Naive B cell (primary cell): ENCODE measurements at regions not wholly inside any gene's neighbourhood (a gene's known extent, or its start where the extent isn't known, plus 50 kb on each side); places are given as distances from the start of the nearest gene placed in this dataset.
A peak's percentile ranks its signal among the peaks of the same experiment; 100 is the strongest.

Experiments used
- ATAC-seq, 2 donors: fragments of 150-1000 bp; cut with Tn5 transposase; 2 replicates each; pipeline ENCODE4 v1.10.0; 2021; ENCODE audit warnings: low read depth in 2 of 2, mild to moderate bottlenecking in 2 of 2, moderate library complexity in 2 of 2
- DNase-seq: peaks from one replicate; pipeline ENCODE4 v3.0.0; 2022
- H3K27ac Mint-ChIP-seq, 6 donors: one replicate each; pipeline ENCODE4 v1.8.0; 2020 to 2022; ENCODE audit warnings: mild to moderate bottlenecking in 6 of 6, mixed read lengths in 6 of 6, moderate library complexity in 5 of 6, inconsistent platforms in 2 of 6
- H3K27me3 Mint-ChIP-seq, 3 donors: one replicate each; pipeline ENCODE4 v1.8.0; 2021 to 2022; ENCODE audit warnings: mixed read lengths in 3 of 3, mild to moderate bottlenecking in 1 of 3
- H3K36me3 Mint-ChIP-seq, 2 donors: one replicate each; pipeline ENCODE4 v1.8.0; 2020 to 2022; ENCODE audit warnings: mixed read lengths in 2 of 2, inconsistent platforms in 1 of 2, mild to moderate bottlenecking in 1 of 2
- H3K4me1 Mint-ChIP-seq, 3 donors: one replicate each; pipeline ENCODE4 v1.8.0; 2020 to 2022; ENCODE audit warnings: mixed read lengths in 3 of 3, inconsistent platforms in 1 of 3, mild to moderate bottlenecking in 1 of 3, moderate library complexity in 1 of 3
- H3K4me3 Mint-ChIP-seq, 8 donors: one replicate each; pipeline ENCODE4 v1.8.0; 2020 to 2022; ENCODE audit warnings: mild to moderate bottlenecking in 8 of 8, mixed read lengths in 8 of 8, moderate library complexity in 8 of 8, inconsistent platforms in 2 of 8
- H3K9me3 Mint-ChIP-seq, 7 donors: one replicate each; pipeline ENCODE4 v1.8.0; 2020 to 2022; ENCODE audit warnings: mixed read lengths in 7 of 7, mild to moderate bottlenecking in 5 of 7, inconsistent platforms in 2 of 7, moderate library complexity in 1 of 7

DNA sequence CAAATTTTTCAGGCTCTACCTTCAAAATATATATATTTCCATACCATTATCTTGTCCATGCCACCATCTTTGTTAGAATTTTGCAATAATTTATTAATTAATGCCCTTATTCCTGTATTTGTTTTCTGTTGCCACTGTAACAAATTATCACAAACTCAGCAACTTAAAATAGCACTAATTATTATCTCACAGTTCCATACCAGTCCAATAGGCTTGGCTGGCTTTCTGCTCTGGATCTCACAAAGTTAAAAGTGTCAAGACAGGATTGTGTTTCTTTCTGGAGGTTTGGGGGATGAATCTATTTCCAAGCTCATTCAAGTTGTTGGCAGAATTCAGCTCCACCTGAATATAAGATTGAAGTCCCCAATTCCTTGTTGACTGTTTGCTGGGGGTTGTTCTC, 58.6 kb upstream of the SLC38A4 start:
- Mint-ChIP-seq H3K4me3 (no peak overlapping the region), H3K4me1 (no peaks in the 10 kb centered on the region), H3K27me3 (peaks cover 0 to 8% (median 7%) of the 10 kb centered on the region in 3 donors), H3K9me3 (peaks cover 0 to 10% (median 3%) of the 10 kb centered on the region in 7 donors), H3K36me3 (no peaks in the 10 kb centered on the region), H3K27ac (no peak overlapping the region)
- ATAC-seq (no peak), DNase-seq (no peak)

DNA sequence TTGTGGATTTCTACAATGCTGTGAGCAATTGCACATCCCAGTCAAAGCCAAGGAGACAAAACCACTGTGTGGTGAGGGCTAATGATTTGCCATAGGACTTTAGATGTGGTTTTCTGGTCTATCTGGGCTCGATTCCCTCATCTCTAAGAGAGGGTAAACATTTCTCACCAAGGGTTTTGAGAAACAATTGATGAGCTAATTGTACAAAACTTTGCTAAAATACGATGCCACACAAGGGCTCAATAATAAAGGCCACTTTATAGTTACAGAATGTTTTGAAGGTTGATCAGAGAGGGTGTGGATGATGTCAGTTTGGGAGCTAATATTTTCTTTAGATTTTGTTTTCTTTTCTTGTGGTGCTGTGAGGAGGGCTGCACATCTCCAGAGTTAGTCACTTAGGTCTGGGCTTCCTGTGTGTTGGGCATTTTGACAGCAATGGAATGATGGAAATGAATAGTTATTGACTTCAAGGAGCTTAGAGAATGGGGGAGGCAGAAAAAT, 60.8 kb upstream of the SLC38A4 start:
- Mint-ChIP-seq H3K4me1 (no peaks in the 10 kb centered on the region), H3K36me3 (no peaks in the 10 kb centered on the region), H3K27me3 (peaks cover 0 to 15% (median 1%) of the 10 kb centered on the region in 3 donors), H3K9me3 (peaks cover 0 to 9% (median 3%) of the 10 kb centered on the region in 7 donors), H3K4me3 (no peak overlapping the region), H3K27ac (no peak overlapping the region)
- ATAC-seq = no peak
- no peak for DNase-seq

DNA sequence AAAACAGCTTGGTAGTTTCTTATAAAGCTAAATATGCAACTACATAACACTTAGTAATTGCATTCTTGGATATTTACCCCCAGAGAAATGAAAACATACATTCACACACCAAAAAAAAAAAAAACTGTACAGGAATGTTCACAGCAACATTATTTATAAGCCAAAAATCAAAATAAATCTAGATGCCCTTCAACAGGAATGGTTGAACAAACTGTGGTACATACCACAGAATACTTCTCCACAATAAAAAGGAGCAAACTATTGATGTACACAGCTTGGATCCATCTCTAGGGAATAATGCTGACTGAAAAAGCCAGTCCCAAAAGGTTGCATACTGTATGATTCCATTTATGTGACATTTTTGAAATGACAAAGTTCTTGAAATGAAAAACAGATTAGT, 62.1 kb upstream of the SLC38A4 start:
- no peak overlapping the region for H3K4me3 Mint-ChIP-seq
- DNase-seq (no peak), ATAC-seq (no peak)
- H3K36me3 Mint-ChIP-seq = no peaks in the 10 kb centered on the region
- H3K27me3 Mint-ChIP-seq = peaks cover 0 to 21% (median 8%) of the 10 kb centered on the region in 3 donors
- no peak overlapping the region for H3K27ac Mint-ChIP-seq
- H3K9me3 Mint-ChIP-seq = peaks cover 0 to 9% (median 3%) of the 10 kb centered on the region in 7 donors
- H3K4me1 Mint-ChIP-seq = no peaks in the 10 kb centered on the region

DNA sequence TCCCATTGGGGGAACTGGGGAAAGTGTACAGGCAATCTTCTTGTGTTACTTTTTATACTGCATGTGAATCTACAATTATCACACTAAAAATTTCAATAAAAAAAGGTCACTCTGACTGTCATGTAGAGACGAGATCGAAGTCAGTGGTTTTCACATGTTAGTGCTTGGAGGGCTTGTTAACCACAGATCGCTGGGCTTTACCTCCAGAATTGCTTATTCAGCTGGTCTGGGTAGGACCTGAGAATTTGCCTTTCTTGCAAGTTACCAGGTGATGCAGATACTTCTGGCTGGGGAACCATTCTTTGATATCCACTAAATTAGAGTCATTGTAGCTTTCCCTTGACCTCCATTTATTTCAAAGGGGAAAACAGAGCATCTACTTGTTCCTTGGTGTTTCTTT, 62.8 kb upstream of the SLC38A4 start:
- no peak overlapping the region for H3K4me3 Mint-ChIP-seq

DNA sequence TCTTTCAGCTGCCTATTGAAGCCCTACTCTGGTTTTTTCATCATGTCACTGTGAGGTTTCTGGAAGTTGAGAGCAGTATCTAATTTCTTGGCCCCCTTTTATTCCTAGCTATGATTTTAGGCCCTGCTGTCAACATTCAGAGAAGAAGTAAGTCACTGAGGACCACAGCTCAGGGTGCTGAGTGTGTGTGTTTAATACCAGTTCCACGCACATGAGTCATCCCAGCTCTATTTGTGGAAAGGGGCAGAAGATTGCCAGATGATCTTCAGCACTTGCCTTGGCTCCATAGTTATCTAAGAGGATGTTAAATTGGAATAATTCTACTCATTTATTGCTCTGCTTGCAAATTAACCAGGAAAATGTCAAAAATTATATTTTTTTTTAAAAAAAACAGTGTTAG, 65.5 kb upstream of the SLC38A4 start:
- Mint-ChIP-seq H3K4me1 (no peaks in the 10 kb centered on the region), H3K27ac (peak overlapping the region in 1 of 6 donors; percentile 23), H3K9me3 (peaks cover 0 to 9% (median 3%) of the 10 kb centered on the region in 7 donors), H3K36me3 (no peaks in the 10 kb centered on the region), H3K27me3 (peaks cover 0 to 22% (median 8%) of the 10 kb centered on the region in 3 donors), H3K4me3 (no peak overlapping the region)
- DNase-seq (no peak), ATAC-seq (no peak)

More for the DNA sequence above, 62.8 kb upstream of the SLC38A4 start:
- H3K27me3 Mint-ChIP-seq = peaks cover 0 to 22% (median 8%) of the 10 kb centered on the region in 3 donors
- no peaks in the 10 kb centered on the region for H3K36me3 Mint-ChIP-seq
- DNase-seq (no peak), ATAC-seq (no peak)
- no peak overlapping the region for H3K27ac Mint-ChIP-seq
- peaks cover 0 to 9% (median 3%) of the 10 kb centered on the region in 7 donors for H3K9me3 Mint-ChIP-seq
- H3K4me1 Mint-ChIP-seq = no peaks in the 10 kb centered on the region

DNA sequence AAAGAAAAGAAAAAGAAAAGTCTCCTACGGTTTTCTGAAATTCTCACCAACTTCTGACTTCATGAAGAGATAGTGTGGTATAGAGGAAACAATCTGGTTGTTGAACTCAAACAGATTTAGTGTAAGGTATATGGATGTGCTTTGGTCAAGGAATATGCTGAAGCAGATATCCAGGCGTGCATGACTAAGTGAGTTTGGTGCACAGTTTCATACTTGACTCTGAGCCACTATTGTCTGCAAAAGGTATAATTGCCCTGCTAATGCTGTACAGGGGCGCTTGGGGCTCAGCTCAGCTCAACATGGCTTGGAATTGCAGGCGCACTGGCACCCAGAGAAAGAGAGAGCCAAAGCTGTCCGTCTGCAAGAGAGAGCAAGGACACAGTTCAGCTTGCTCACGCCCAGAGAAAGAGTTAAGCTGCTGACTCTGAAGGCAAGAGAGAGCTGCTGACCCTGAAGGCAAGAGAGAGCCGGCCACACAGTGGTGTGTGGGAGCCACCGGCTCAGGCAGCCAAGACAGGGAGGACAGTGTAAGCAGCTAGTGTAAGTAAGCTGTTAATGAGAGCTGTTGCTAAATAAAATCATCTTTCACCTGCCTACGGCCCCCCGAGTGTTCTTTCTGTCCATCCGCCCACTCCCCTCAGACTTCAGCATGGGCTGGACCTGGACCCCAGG, 66.4 kb upstream of the SLC38A4 start:
- H3K36me3 Mint-ChIP-seq = no peaks in the 10 kb centered on the region
- peak overlapping the region in 1 of 8 donors; percentile 37 for H3K4me3 Mint-ChIP-seq
- no peak overlapping the region for H3K27ac Mint-ChIP-seq
- ATAC-seq (no peak), DNase-seq (no peak)
- H3K9me3 Mint-ChIP-seq = peaks cover 0 to 9% (median 3%) of the 10 kb centered on the region in 7 donors
- H3K27me3 Mint-ChIP-seq = peaks cover 0 to 22% (median 8%) of the 10 kb centered on the region in 3 donors
- H3K4me1 Mint-ChIP-seq = no peaks in the 10 kb centered on the region

DNA sequence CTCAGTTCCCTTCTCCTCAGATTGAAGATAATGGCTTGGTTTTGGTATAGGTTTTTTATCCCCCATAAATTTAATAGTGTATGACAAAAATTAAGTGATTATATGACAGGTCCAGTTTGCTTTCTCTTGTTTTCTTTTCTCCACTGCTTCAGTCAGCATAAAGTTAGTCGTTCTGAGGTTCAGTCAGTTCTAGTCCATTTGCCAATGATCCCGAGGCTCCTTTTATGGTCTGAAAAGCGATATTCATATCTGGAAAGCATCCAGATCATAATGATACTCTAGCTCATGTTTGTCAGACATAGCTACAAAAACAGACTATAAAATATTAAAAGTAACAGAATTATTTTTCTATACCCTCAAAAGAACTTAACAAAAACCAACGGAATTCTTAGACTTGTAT, 67.1 kb upstream of the SLC38A4 start:
- Mint-ChIP-seq H3K27ac (no peak overlapping the region), H3K36me3 (no peaks in the 10 kb centered on the region), H3K27me3 (peaks cover 0 to 22% (median 8%) of the 10 kb centered on the region in 3 donors), H3K4me3 (no peak overlapping the region), H3K4me1 (no peaks in the 10 kb centered on the region), H3K9me3 (peaks cover 0 to 9% (median 3%) of the 10 kb centered on the region in 7 donors)
- DNase-seq (no peak), ATAC-seq (no peak)

DNA sequence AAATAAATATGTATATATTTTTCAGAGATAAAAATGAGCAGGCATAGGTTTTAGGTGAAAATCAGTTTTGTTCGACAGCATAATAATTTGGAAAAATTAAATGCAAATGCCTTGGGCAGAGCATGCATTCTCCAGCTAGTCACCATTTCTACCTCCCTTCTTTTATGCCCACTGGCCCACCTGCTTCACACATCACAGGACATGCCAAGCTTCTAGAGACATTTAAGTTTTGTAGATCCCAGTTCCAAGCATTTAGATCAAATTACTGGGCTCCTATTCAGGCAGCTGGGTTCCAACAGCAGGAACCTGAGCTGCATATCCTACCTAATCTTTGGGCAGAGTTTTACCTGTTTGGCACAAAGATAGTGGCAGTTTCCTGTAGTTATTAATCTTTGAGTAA, 67.6 kb upstream of the SLC38A4 start:
- no peak overlapping the region for H3K4me3 Mint-ChIP-seq
- peaks cover 0 to 22% (median 8%) of the 10 kb centered on the region in 3 donors for H3K27me3 Mint-ChIP-seq
- no peaks in the 10 kb centered on the region for H3K36me3 Mint-ChIP-seq
- no peak for DNase-seq
- H3K27ac Mint-ChIP-seq = no peak overlapping the region
- H3K9me3 Mint-ChIP-seq = peaks cover 0 to 7% (median 3%) of the 10 kb centered on the region in 7 donors
- ATAC-seq = no peak
- H3K4me1 Mint-ChIP-seq = no peaks in the 10 kb centered on the region

DNA sequence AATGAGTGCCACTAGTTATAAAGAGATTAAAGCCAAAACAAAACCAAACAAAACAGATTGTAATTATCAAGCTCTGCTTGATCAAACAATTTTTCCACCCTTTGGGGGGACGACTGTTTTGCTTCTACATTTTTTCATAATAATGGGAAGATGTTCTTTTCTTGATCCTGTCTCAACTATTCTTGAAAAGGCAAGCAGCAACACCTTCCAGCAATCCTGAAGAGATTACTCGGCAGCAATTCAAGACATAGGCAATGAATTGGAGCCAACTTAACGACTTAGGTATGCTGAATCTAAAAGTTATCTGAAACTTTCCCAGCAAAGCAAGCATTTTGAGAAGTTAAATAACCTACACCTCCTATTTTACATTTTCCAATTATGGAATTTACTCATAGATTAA, 69.9 kb upstream of the SLC38A4 start:
- Mint-ChIP-seq H3K36me3 (no peaks in the 10 kb centered on the region), H3K27ac (no peak overlapping the region), H3K4me1 (peaks cover 0 to under 1% (median 0%) of the 10 kb centered on the region in 3 donors), H3K9me3 (peaks cover 0 to 3% (median 0%) of the 10 kb centered on the region in 7 donors), H3K4me3 (no peak overlapping the region), H3K27me3 (peaks cover 0 to 16% (median 8%) of the 10 kb centered on the region in 3 donors)
- no peak for DNase-seq
- ATAC-seq = no peak

DNA sequence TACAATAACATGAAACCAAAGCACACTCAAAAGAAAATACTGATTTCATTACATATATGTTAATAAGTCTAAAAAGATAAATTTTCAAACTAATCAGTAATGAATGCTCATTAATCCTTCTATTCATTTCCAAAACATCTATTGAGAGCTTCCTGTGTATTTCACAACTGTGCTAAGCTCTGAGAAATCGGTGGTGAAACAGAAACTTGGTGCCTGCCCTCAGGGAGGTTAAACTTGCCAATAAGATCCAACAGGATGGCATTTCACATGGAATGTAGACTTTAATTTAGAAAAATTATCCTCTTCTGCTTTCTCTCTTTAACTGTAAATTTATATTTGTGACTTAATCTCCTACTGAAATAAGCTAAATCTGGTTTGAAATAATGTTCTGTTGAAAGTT, 70.9 kb upstream of the SLC38A4 start:
- peaks cover 0 to 3% (median 0%) of the 10 kb centered on the region in 7 donors for H3K9me3 Mint-ChIP-seq
- peaks cover 0 to 5% (median 0%) of the 10 kb centered on the region in 3 donors for H3K4me1 Mint-ChIP-seq
- no peaks in the 10 kb centered on the region for H3K36me3 Mint-ChIP-seq
- H3K27me3 Mint-ChIP-seq = peaks cover 0 to 12% (median 6%) of the 10 kb centered on the region in 3 donors
- peak overlapping the region in 1 of 6 donors; percentile 1 for H3K27ac Mint-ChIP-seq
- no peak for ATAC-seq
- H3K4me3 Mint-ChIP-seq = no peak overlapping the region
- no peak for DNase-seq

DNA sequence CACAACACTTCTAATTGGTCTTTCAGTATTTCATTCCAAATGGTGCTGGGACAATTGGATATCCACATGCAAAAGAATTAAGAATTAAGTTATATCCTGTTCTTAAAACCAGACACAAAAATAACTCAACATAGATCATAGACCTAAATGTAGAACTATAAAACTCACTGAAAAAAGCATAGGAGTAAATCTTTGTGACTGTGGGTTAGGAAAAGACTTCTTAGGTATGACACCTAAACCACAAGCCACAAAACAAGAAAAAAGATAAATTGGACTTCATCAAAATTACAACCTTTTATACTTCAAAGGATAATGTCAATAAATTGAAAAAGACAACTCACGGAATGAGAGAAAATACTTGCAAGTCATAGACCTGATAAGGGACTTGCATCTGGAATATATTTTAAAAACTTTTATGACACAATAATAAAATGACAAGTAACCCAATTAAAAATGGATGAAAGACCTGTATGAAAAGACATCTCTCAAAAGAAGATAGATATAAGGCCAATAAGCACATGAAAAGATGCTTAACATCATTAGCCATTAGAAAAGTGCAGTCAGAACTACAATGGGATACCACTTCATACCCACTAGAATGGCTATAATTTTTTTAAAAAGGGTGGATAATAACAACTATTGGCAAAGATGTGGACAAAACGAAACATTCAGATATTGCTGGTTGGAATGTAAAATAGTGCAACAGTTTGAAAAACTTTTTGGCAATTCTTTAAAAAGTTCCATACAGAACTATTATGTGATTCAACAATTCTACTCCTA, 72.5 kb upstream of the SLC38A4 start:
- no peak for DNase-seq
- Mint-ChIP-seq H3K27ac (no peak overlapping the region), H3K9me3 (no peaks in the 10 kb centered on the region)

DNA sequence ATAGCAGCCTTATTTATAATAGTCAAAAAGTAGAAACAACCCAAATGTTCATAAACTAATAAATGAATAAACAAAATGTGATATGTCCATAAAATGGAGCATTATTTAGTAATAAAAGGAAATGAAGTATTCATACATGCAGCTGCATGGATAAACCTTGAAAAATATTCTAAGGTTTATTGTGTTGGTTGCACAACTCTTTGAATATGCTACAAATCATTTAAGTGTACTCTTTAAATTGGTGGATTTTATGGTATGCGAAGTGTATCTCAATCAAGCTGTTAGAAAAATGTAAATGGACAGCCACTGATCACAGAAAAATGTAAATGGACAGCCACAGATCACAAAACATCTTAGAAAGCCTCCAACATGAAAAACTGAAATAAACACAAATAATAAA, 73.2 kb upstream of the SLC38A4 start:
- Mint-ChIP-seq H3K27ac (no peak overlapping the region), H3K9me3 (no peaks in the 10 kb centered on the region), H3K4me3 (no peak overlapping the region), H3K36me3 (no peaks in the 10 kb centered on the region), H3K4me1 (peaks cover 0 to 5% (median 0%) of the 10 kb centered on the region in 3 donors), H3K27me3 (peaks cover 0 to 15% (median 0%) of the 10 kb centered on the region in 3 donors)
- ATAC-seq = no peak
- no peak for DNase-seq

More for the DNA sequence above, 72.5 kb upstream of the SLC38A4 start:
- Mint-ChIP-seq H3K36me3 (no peaks in the 10 kb centered on the region), H3K27me3 (peaks cover 0 to 8% (median 0%) of the 10 kb centered on the region in 3 donors), H3K4me1 (peaks cover 0 to 5% (median 0%) of the 10 kb centered on the region in 3 donors), H3K4me3 (no peak overlapping the region)
- ATAC-seq = no peak

DNA sequence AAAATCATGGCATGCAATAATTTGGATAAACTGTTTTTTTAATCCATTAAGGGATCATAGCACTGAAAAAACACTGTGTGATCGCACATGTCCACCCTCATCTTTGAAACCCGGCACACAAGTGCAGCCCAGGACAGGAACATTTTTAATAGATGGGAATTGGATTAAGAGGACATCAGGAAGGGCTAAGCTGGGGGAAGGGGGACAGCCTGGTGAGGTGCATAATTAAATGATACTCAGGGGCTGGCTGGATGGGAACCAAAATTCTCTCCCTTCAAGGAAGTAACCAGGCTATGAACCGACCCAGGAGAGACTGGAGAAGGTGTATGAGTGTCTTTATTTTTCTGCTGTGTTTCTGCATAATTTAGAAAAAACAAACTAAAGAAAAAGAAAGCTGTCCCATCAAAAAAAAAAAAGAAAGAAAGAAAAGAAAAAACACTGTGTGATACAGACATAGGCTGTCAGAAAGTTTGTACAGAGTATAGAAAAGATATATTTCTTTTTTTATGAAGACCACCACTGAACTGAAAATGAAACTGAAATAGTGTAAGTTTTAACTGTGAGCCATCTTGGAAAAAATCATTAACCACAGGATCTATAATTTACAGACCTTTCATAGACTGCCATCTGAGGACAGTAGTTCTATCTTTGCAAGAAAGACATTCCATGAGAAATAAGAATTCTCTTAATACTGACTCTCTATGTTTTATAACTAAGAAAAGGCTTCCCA, 75.1 kb upstream of the SLC38A4 start:
- H3K27ac Mint-ChIP-seq = peak overlapping the region in 1 of 6 donors; percentile 73
- H3K27me3 Mint-ChIP-seq = peaks cover 6 to 22% (median 12%) of the 10 kb centered on the region in 3 donors
- DNase-seq = no peak
- no peaks in the 10 kb centered on the region for H3K9me3 Mint-ChIP-seq
- no peak for ATAC-seq
- H3K4me3 Mint-ChIP-seq = no peak overlapping the region
- no peaks in the 10 kb centered on the region for H3K36me3 Mint-ChIP-seq
- H3K4me1 Mint-ChIP-seq = peaks cover 0 to 5% (median 0%) of the 10 kb centered on the region in 3 donors
